Muscle of leg (tissue), 3 donors: ENCODE measurements at regions not wholly inside any gene's neighbourhood (a gene's known extent, or its start where the extent isn't known, plus 50 kb on each side); places are given as distances from the start of the nearest gene placed in this dataset.
"Not testable (repeated sequence)": the region's sequence is repeated elsewhere in the genome, so short reads cannot be mapped to it uniquely, and the experiment has no call there.

ENCODE experiments used
- DNase-seq: peaks from one replicate; pipeline ENCODE4 v3.0.0; 2013
- H3K27ac ChIP-seq: one replicate; pipeline ENCODE4 v1.5.1; 2013; ENCODE audit warnings: mild to moderate bottlenecking, low read length, control low read depth
- H3K27me3 ChIP-seq: one replicate; pipeline ENCODE4 v1.6.1; 2013; ENCODE audit warnings: low read length; ENCODE audit not compliant: control insufficient read depth, insufficient read depth
- H3K36me3 ChIP-seq: one replicate; pipeline ENCODE4 v1.6.1; 2013; ENCODE audit warnings: low read length; ENCODE audit not compliant: control insufficient read depth, insufficient read depth
- H3K4me1 ChIP-seq: one replicate; pipeline ENCODE4 v1.6.1; 2013; ENCODE audit warnings: low read length; ENCODE audit not compliant: control insufficient read depth, insufficient read depth
- H3K4me3 ChIP-seq: one replicate; pipeline ENCODE4 v1.5.1; 2013; ENCODE audit warnings: low read length, control low read depth
- H3K9me3 ChIP-seq: replicated peaks from 2 replicates; pipeline ENCODE4 v1.6.1; 2013; ENCODE audit warnings: low read depth, low read length; ENCODE audit not compliant: control insufficient read depth
- WGBS: methylation state at CpG from one replicate; pipeline ENCODE4 v1.1.5; 2013; ENCODE audit warnings: missing lambda C conversion rate; ENCODE audit not compliant: insufficient coverage; 5-methylcytosine and 5-hydroxymethylcytosine counted together

- H3K4me3 ChIP-seq = no peak overlapping the region
- no peak overlapping the region for H3K27ac ChIP-seq
- DNase-seq = no peak
- H3K36me3 ChIP-seq = no peaks in the 10 kb centered on the region
- no peaks in the 10 kb centered on the region for H3K27me3 ChIP-seq
- H3K9me3 ChIP-seq = peaks cover 2% of the 10 kb centered on the region
- no CpG with 5 or more reads among the region's 1 CpG for WGBS
- no peaks in the 10 kb centered on the region for H3K4me1 ChIP-seq
Observed at GRCh38 chr1:95766036-95766435, 532.0 kb downstream of the RWDD3 start.

- no peaks in the 10 kb centered on the region for H3K36me3 ChIP-seq
- H3K9me3 ChIP-seq = no peaks in the 10 kb centered on the region
- no peak overlapping the region for H3K27ac ChIP-seq
- no peak overlapping the region for H3K4me3 ChIP-seq
- no peak for DNase-seq
- no peaks in the 10 kb centered on the region for H3K27me3 ChIP-seq
- WGBS = 70% methylated on average over 2 of the region's 2 CpGs
- H3K4me1 ChIP-seq = no peaks in the 10 kb centered on the region
Observed at GRCh38 chr1:95770581-95770980, 536.6 kb downstream of the RWDD3 start.

- WGBS = no CpG with 5 or more reads among the region's 2 CpGs
- H3K9me3 ChIP-seq = no peaks in the 10 kb centered on the region
- no peaks in the 10 kb centered on the region for H3K4me1 ChIP-seq
- no peaks in the 10 kb centered on the region for H3K27me3 ChIP-seq
- no peak overlapping the region for H3K27ac ChIP-seq
- no peak overlapping the region for H3K4me3 ChIP-seq
- no peaks in the 10 kb centered on the region for H3K36me3 ChIP-seq
- no peak for DNase-seq
Observed at GRCh38 chr1:95778217-95778616, 544.2 kb downstream of the RWDD3 start.

GRCh38 chr1:95780836-95781235 lies 546.8 kb downstream of the RWDD3 start:
- no peaks in the 10 kb centered on the region for H3K36me3 ChIP-seq
- H3K27me3 ChIP-seq = no peaks in the 10 kb centered on the region
- H3K27ac ChIP-seq = no peak overlapping the region
- H3K9me3 ChIP-seq = no peaks in the 10 kb centered on the region
- no peaks in the 10 kb centered on the region for H3K4me1 ChIP-seq
- no peak for DNase-seq
- 80% methylated on average over 1 of the region's 3 CpGs for WGBS
- no peak overlapping the region for H3K4me3 ChIP-seq

- H3K36me3 ChIP-seq = no peaks in the 10 kb centered on the region
Observed at GRCh38 chr1:95790136-95790535, 556.1 kb downstream of the RWDD3 start.

GRCh38 chr1:95793893-95794292 lies 559.9 kb downstream of the RWDD3 start:
- H3K27me3 ChIP-seq = no peaks in the 10 kb centered on the region
- no peaks in the 10 kb centered on the region for H3K4me1 ChIP-seq
- 71% methylated on average over 4 of the region's 5 CpGs for WGBS
- H3K9me3 ChIP-seq = no peaks in the 10 kb centered on the region
- no peaks in the 10 kb centered on the region for H3K36me3 ChIP-seq
- no peak overlapping the region for H3K27ac ChIP-seq
- no peak for DNase-seq
- no peak overlapping the region for H3K4me3 ChIP-seq

More at GRCh38 chr1:95790136-95790535, 556.1 kb downstream of the RWDD3 start:
- WGBS = no CpG with 5 or more reads among the region's 3 CpGs
- Histone ChIP-seq H3K4me3 (no peak overlapping the region), H3K4me1 (no peaks in the 10 kb centered on the region), H3K27me3 (no peaks in the 10 kb centered on the region), H3K9me3 (no peaks in the 10 kb centered on the region), H3K27ac (no peak overlapping the region)
- DNase-seq = no peak

- H3K27ac ChIP-seq, H3K4me1 ChIP-seq, H3K36me3 ChIP-seq, DNase-seq, H3K27me3 ChIP-seq, H3K4me3 ChIP-seq, H3K9me3 ChIP-seq: not testable (repeated sequence)
- 73% methylated on average over 2 of the region's 2 CpGs for WGBS
Observed at GRCh38 chr1:95797761-95798160, 563.8 kb downstream of the RWDD3 start.

- H3K4me1 ChIP-seq = no peaks in the 10 kb centered on the region
- no peaks in the 10 kb centered on the region for H3K9me3 ChIP-seq
- no peak overlapping the region for H3K4me3 ChIP-seq
- no peaks in the 10 kb centered on the region for H3K27me3 ChIP-seq
- no peaks in the 10 kb centered on the region for H3K36me3 ChIP-seq
- no peak for DNase-seq
- H3K27ac ChIP-seq = no peak overlapping the region
Observed at GRCh38 chr1:95806171-95806570, 572.2 kb downstream of the RWDD3 start.

- Histone ChIP-seq H3K27me3 (no peaks in the 10 kb centered on the region), H3K36me3 (no peaks in the 10 kb centered on the region), H3K4me3 (no peak overlapping the region), H3K9me3 (no peaks in the 10 kb centered on the region), H3K27ac (no peak overlapping the region), H3K4me1 (no peaks in the 10 kb centered on the region)
- DNase-seq = no peak
- WGBS = no CpG with 5 or more reads among the region's 1 CpG
Observed at GRCh38 chr1:95809391-95809790, 575.4 kb downstream of the RWDD3 start.

GRCh38 chr1:95815511-95815910 lies 581.5 kb downstream of the RWDD3 start:
- Histone ChIP-seq H3K4me3 (no peak overlapping the region), H3K27me3 (no peaks in the 10 kb centered on the region), H3K27ac (no peak overlapping the region), H3K4me1 (no peaks in the 10 kb centered on the region), H3K9me3 (no peaks in the 10 kb centered on the region), H3K36me3 (no peaks in the 10 kb centered on the region)
- no peak for DNase-seq
- 57% methylated on average over 1 of the region's 2 CpGs for WGBS

GRCh38 chr1:95829556-95829955 lies 595.5 kb downstream of the RWDD3 start:
- Histone ChIP-seq H3K4me3 (no peak overlapping the region), H3K4me1 (no peaks in the 10 kb centered on the region), H3K27me3 (no peaks in the 10 kb centered on the region), H3K9me3 (no peaks in the 10 kb centered on the region), H3K27ac (no peak overlapping the region), H3K36me3 (no peaks in the 10 kb centered on the region)
- peak; percentile 10 for DNase-seq
- 90% methylated on average over 1 of the region's 1 CpG for WGBS
